ENCODE measurements at regions not wholly inside any gene's neighbourhood (a gene's known extent, or its start where the extent isn't known, plus 50 kb on each side); places are given as distances from the start of the nearest gene placed in this dataset.
A peak's percentile ranks its signal among the peaks of the same experiment; 100 is the strongest.

- TF ChIP-seq TARDBP (IDR thresholded peaks at IDR 0.05) (no peak), L3MBTL2 (conservative IDR thresholded peaks at IDR 0.05) (0 out of 2 replicates have a peak, but pooled peaks have one; percentile 26)
- peak; percentile 94 for DNase-seq (ENCODE audit: extremely low spot score)
- ChIA-PET CTCF (interaction anchor here (0.6 to 3.0 kb wide), 53 partner anchors 8 to 443 kb away, joined by 3 to 53 read pairs (median 4); partner anchors contain the start of genes LRRN2 and MDM4), POLR2A (interaction anchor here (1.0 to 1.2 kb wide), 2 partner anchors 15 to 291 kb away, joined by 3 to 4 read pairs; partner anchors contain the start of gene MDM4)
These were observed 63.5 kb upstream of the NFASC start for GRCh38 chr1:204806943-204807687.

GRCh38 chr1:204809488-204809887 lies 61.2 kb upstream of the NFASC start:
- TF ChIP-seq ARNT (IDR thresholded peaks at IDR 0.05) (no peak), ZNF384 (IDR thresholded peaks at IDR 0.05) (no peak), HDGF (IDR thresholded peaks at IDR 0.05; ENCODE audit: borderline replicate concordance) (no peak), SUZ12 (IDR thresholded peaks at IDR 0.05) (no peak), L3MBTL2 (conservative IDR thresholded peaks at IDR 0.05) (no peak), FOXM1 (IDR thresholded peaks at IDR 0.05; ENCODE audit: borderline replicate concordance) (no peak), FOXA1 (IDR thresholded peaks at IDR 0.05) (no peak), BHLHE40 (IDR thresholded peaks at IDR 0.05; ENCODE audit: borderline replicate concordance) (no peak), LEF1 (IDR thresholded peaks at IDR 0.05; ENCODE audit: borderline replicate concordance) (no peak), SP1 (IDR thresholded peaks at IDR 0.05) (no peak), NFRKB (IDR thresholded peaks at IDR 0.05) (no peak)
- CTCF ChIA-PET = interaction anchor here (0.7 kb wide), 1 partner anchor 247 kb away, joined by 3 read pairs; no protein-coding TSS in a partner anchor
- DNase-seq (ENCODE audit: extremely low spot score) = no peak
- POLR2A ChIA-PET = no interaction called here

- no peak for DNase-seq (ENCODE audit: extremely low spot score)
- no peak for TF ChIP-seq ZNF384 (IDR thresholded peaks at IDR 0.05)
- TF ChIP-seq HDGF (IDR thresholded peaks at IDR 0.05; ENCODE audit: borderline replicate concordance) = no peak
- TF ChIP-seq L3MBTL2 (conservative IDR thresholded peaks at IDR 0.05) = no peak
- TF ChIP-seq TARDBP (IDR thresholded peaks at IDR 0.05) = no peak
- TF ChIP-seq LEF1 (IDR thresholded peaks at IDR 0.05; ENCODE audit: borderline replicate concordance) = no peak
- TF ChIP-seq FOXM1 (IDR thresholded peaks at IDR 0.05; ENCODE audit: borderline replicate concordance) = no peak
- TF ChIP-seq SUZ12 (IDR thresholded peaks at IDR 0.05) = no peak
- no peak for TF ChIP-seq FOXA1 (IDR thresholded peaks at IDR 0.05)
- TF ChIP-seq FOXK2 (IDR thresholded peaks at IDR 0.05) = no peak
- TF ChIP-seq SP1 (IDR thresholded peaks at IDR 0.05) = no peak
- TF ChIP-seq ARNT (IDR thresholded peaks at IDR 0.05) = no peak
- TF ChIP-seq BHLHE40 (IDR thresholded peaks at IDR 0.05; ENCODE audit: borderline replicate concordance) = no peak
- TF ChIP-seq ELF4 (IDR thresholded peaks at IDR 0.05) = no peak
- TF ChIP-seq, protein P1, sequence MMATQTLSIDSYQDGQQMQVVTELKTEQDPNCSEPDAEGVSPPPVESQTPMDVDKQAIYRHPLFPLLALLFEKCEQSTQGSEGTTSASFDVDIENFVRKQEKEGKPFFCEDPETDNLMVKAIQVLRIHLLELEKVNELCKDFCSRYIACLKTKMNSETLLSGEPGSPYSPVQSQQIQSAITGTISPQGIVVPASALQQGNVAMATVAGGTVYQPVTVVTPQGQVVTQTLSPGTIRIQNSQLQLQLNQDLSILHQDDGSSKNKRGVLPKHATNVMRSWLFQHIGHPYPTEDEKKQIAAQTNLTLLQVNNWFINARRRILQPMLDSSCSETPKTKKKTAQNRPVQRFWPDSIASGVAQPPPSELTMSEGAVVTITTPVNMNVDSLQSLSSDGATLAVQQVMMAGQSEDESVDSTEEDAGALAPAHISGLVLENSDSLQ (IDR thresholded peaks at IDR 0.05) = no peak
- no peak for TF ChIP-seq NFRKB (IDR thresholded peaks at IDR 0.05)
- TF ChIP-seq CTBP1 (IDR thresholded peaks at IDR 0.05; ENCODE audit: borderline replicate concordance) = no peak
- POLR2A ChIA-PET = no interaction called here
- CTCF ChIA-PET = no interaction called here
These were observed 57.8 kb upstream of the NFASC start for GRCh38 chr1:204812842-204813241.

DNA sequence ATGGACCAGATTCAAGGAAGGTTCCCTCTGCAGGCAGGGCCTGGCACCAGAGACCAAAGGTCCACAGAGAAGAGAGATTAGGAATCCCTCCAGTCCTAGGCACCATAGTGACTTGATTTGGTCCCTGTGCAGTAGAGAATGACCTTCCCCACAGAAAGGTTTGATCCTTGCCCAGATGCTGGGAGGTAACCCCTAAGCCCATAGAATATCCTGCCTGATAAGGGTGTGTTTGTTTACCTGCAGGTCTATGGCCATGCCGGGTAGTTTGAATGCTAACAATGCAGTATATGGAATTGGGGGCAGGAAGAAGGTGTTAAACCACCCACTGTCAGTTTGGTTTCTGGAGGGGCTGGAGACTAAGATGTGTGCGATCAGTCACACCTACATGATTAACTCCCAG lies 57.1 kb upstream of the NFASC start:
- no peak for DNase-seq (ENCODE audit: extremely low spot score)
- no peak for TF ChIP-seq SP1 (IDR thresholded peaks at IDR 0.05)
- TF ChIP-seq FOXA1 (IDR thresholded peaks at IDR 0.05) = no peak
- TF ChIP-seq BHLHE40 (IDR thresholded peaks at IDR 0.05; ENCODE audit: borderline replicate concordance) = no peak
- TF ChIP-seq FOXM1 (IDR thresholded peaks at IDR 0.05; ENCODE audit: borderline replicate concordance) = no peak
- TF ChIP-seq ARNT (IDR thresholded peaks at IDR 0.05) = no peak
- TF ChIP-seq NFRKB (IDR thresholded peaks at IDR 0.05) = no peak
- TF ChIP-seq CTBP1 (IDR thresholded peaks at IDR 0.05; ENCODE audit: borderline replicate concordance) = no peak
- TF ChIP-seq LEF1 (IDR thresholded peaks at IDR 0.05; ENCODE audit: borderline replicate concordance) = no peak
- TF ChIP-seq ZNF384 (IDR thresholded peaks at IDR 0.05) = no peak
- no peak for TF ChIP-seq SUZ12 (IDR thresholded peaks at IDR 0.05)
- no peak for TF ChIP-seq HDGF (IDR thresholded peaks at IDR 0.05; ENCODE audit: borderline replicate concordance)
- no peak for TF ChIP-seq L3MBTL2 (conservative IDR thresholded peaks at IDR 0.05)
- TF ChIP-seq, protein P1 (IDR thresholded peaks at IDR 0.05) = no peak
- TF ChIP-seq ELF4 (IDR thresholded peaks at IDR 0.05) = no peak
- no peak for TF ChIP-seq TARDBP (IDR thresholded peaks at IDR 0.05)
- ChIA-PET CTCF (interaction anchor here (0.5 kb wide), 1 partner anchor 202 kb away, joined by 3 read pairs; no protein-coding TSS in a partner anchor), POLR2A (no interaction called here)

DNA sequence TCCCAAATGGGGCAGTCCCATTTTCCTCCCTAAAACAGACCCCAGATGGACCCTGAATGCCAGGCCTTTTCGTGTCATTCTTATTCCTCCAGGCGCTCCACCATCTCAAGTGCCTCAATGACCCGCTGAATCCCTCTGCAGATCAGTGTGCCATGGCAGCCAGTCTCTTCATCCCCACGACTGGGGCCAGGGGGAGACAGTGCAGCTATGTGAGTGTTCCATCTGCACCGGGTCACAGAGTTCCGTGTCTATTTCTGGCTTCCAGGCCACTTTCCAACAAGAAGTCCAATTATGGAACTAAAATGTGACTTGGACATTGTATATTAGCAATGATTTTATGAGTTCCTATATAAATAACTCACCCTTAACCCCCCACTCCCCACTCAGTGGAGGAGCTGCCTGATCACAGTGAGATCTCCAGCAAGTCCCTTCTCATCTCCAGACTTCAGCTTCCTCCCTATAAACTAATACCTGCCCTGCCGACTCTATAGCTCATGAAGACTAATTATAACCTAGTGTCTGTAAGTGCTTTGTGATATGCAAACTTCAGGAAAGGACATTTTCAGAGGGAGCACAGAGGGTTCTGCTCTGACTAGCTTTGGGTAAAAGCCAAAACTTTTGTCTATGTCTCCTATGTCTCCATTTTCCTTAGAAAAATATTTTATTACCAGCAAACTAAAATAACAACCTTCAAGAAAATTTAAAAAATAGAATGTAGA lies 56.3 kb upstream of the NFASC start:
- ChIA-PET CTCF (interaction anchor here (0.7 to 1.2 kb wide), 2 partner anchors 249 to 486 kb away, joined by 3 to 4 read pairs; no protein-coding TSS in a partner anchor), POLR2A (no interaction called here)
- no peak for TF ChIP-seq NFRKB (IDR thresholded peaks at IDR 0.05)
- no peak for TF ChIP-seq FOXA1 (IDR thresholded peaks at IDR 0.05)
- no peak for TF ChIP-seq ARNT (IDR thresholded peaks at IDR 0.05)
- TF ChIP-seq BHLHE40 (IDR thresholded peaks at IDR 0.05; ENCODE audit: borderline replicate concordance) = no peak
- no peak for TF ChIP-seq CTBP1 (IDR thresholded peaks at IDR 0.05; ENCODE audit: borderline replicate concordance)
- TF ChIP-seq FOXK2 (IDR thresholded peaks at IDR 0.05) = no peak
- no peak for TF ChIP-seq FOXM1 (IDR thresholded peaks at IDR 0.05; ENCODE audit: borderline replicate concordance)
- no peak for TF ChIP-seq SP1 (IDR thresholded peaks at IDR 0.05)
- TF ChIP-seq TARDBP (IDR thresholded peaks at IDR 0.05) = no peak
- no peak for TF ChIP-seq ELF4 (IDR thresholded peaks at IDR 0.05)
- no peak for TF ChIP-seq ZNF384 (IDR thresholded peaks at IDR 0.05)
- TF ChIP-seq LEF1 (IDR thresholded peaks at IDR 0.05; ENCODE audit: borderline replicate concordance) = no peak
- TF ChIP-seq, protein P1 (IDR thresholded peaks at IDR 0.05) = no peak
- DNase-seq (ENCODE audit: extremely low spot score) = no peak

Data from HEK293T (cell line).